Upper lobe of left lung (tissue), 4 donors: ENCODE measurements at regions not wholly inside any gene's neighbourhood (a gene's known extent, or its start where the extent isn't known, plus 50 kb on each side); places are given as distances from the start of the nearest gene placed in this dataset.
A peak's percentile ranks its signal among the peaks of the same experiment; 100 is the strongest.

Source experiments
- CTCF ChIP-seq, 6 experiments: fragments of 450-650 bp in 4 of 6; fragments of 200-600 bp in 2 of 6; sonication (generic) in 2 of 6; IDR thresholded peaks; one replicate each; pipeline ENCODE4 v1.5.1; 2016 to 2019; ENCODE audit warnings: antibody characterized with exemption in 6 of 6
- POLR2AphosphoS5 ChIP-seq, 2 donors: sonication (generic); formaldehyde crosslinking; IDR thresholded peaks; one replicate each; pipeline ENCODE4 v1.5.1; 2017; ENCODE audit warnings: antibody characterized with exemption in 2 of 2

GRCh38 chr6:26251354-26252076, 113.5 kb upstream of the BTN3A2 start:
- TF ChIP-seq POLR2AphosphoS5 (IDR thresholded peaks at IDR 0.05), result peak in 1 of 2 donors; percentile 79
- no peak for TF ChIP-seq CTCF (IDR thresholded peaks at IDR 0.05)
